ENCODE measurements at regions not wholly inside any gene's neighbourhood (a gene's known extent, or its start where the extent isn't known, plus 50 kb on each side); places are given as distances from the start of the nearest gene placed in this dataset.

GRCh38 chr13:111659842-111660241 lies 339.4 kb downstream of the TEX29 start:
- no peak overlapping the region for H3K9ac ChIP-seq
- H3K4me3 ChIP-seq (ENCODE audit: low read depth, low read length): no peak overlapping the region
- no peaks in the 10 kb centered on the region for H3K9me3 ChIP-seq (ENCODE audit: control insufficient read depth, low read length)
- no peak overlapping the region for H3K4me2 ChIP-seq (ENCODE audit: low read length)
- TF ChIP-seq, protein P1, sequence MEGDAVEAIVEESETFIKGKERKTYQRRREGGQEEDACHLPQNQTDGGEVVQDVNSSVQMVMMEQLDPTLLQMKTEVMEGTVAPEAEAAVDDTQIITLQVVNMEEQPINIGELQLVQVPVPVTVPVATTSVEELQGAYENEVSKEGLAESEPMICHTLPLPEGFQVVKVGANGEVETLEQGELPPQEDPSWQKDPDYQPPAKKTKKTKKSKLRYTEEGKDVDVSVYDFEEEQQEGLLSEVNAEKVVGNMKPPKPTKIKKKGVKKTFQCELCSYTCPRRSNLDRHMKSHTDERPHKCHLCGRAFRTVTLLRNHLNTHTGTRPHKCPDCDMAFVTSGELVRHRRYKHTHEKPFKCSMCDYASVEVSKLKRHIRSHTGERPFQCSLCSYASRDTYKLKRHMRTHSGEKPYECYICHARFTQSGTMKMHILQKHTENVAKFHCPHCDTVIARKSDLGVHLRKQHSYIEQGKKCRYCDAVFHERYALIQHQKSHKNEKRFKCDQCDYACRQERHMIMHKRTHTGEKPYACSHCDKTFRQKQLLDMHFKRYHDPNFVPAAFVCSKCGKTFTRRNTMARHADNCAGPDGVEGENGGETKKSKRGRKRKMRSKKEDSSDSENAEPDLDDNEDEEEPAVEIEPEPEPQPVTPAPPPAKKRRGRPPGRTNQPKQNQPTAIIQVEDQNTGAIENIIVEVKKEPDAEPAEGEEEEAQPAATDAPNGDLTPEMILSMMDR (IDR thresholded peaks at IDR 0.05): no peak
- no peaks in the 10 kb centered on the region for H3K36me3 ChIP-seq (ENCODE audit: control insufficient read depth, insufficient read depth, low read length)
- H3K27me3 ChIP-seq (ENCODE audit: control insufficient read depth, insufficient read depth, low read length): peaks cover 7% of the 10 kb centered on the region
- H3K4me1 ChIP-seq: no peaks in the 10 kb centered on the region
- H2AFZ ChIP-seq: no peak overlapping the region
- no peak overlapping the region for H3K27ac ChIP-seq
- H3K79me2 ChIP-seq: no peaks in the 10 kb centered on the region

DNA sequence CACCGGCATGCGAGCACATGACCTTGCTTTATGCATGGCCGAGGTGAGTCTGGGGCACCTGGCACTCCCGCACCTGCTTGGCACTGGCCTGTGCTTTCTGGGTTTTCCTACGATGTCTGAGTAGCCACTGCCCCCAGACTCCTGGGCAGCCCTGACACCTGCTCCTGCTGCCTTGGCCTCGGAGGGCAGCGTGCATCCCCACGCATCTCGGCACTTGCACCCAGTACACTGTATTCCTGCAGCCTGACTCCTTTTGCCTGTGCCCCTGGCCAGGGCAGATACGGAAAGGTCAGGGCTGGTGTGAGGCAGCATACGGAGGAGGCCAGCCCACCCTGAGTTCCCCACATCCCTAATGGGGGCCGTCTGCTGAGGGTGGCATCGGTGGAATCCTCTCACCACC lies 340.6 kb downstream of the TEX29 start:
- H3K9ac ChIP-seq: no peak overlapping the region
- TF ChIP-seq, protein P1 (IDR thresholded peaks at IDR 0.05): no peak
- no peak overlapping the region for H2AFZ ChIP-seq
- H3K4me1 ChIP-seq: no peaks in the 10 kb centered on the region
- no peaks in the 10 kb centered on the region for H3K9me3 ChIP-seq (ENCODE audit: control insufficient read depth, low read length)
- no peak overlapping the region for H3K27ac ChIP-seq
- no peaks in the 10 kb centered on the region for H3K79me2 ChIP-seq
- H3K27me3 ChIP-seq (ENCODE audit: control insufficient read depth, insufficient read depth, low read length): peaks cover 7% of the 10 kb centered on the region
- H3K4me2 ChIP-seq (ENCODE audit: low read length): no peak overlapping the region
- no peak overlapping the region for H3K4me3 ChIP-seq (ENCODE audit: low read depth, low read length)
- H3K36me3 ChIP-seq (ENCODE audit: control insufficient read depth, insufficient read depth, low read length): no peaks in the 10 kb centered on the region

GRCh38 chr13:111661776-111662175 lies 341.3 kb downstream of the TEX29 start:
- Histone ChIP-seq H3K4me2 (ENCODE audit: low read length) (no peak overlapping the region), H3K9me3 (ENCODE audit: control insufficient read depth, low read length) (no peaks in the 10 kb centered on the region), H3K27ac (no peak overlapping the region), H3K36me3 (ENCODE audit: control insufficient read depth, insufficient read depth, low read length) (no peaks in the 10 kb centered on the region), H3K27me3 (ENCODE audit: control insufficient read depth, insufficient read depth, low read length) (peaks cover 4% of the 10 kb centered on the region), H2AFZ (no peak overlapping the region), H3K9ac (no peak overlapping the region), H3K4me3 (ENCODE audit: low read depth, low read length) (no peak overlapping the region), H3K4me1 (no peaks in the 10 kb centered on the region), H3K79me2 (no peaks in the 10 kb centered on the region)
- TF ChIP-seq, protein P1 (IDR thresholded peaks at IDR 0.05): no peak

DNA sequence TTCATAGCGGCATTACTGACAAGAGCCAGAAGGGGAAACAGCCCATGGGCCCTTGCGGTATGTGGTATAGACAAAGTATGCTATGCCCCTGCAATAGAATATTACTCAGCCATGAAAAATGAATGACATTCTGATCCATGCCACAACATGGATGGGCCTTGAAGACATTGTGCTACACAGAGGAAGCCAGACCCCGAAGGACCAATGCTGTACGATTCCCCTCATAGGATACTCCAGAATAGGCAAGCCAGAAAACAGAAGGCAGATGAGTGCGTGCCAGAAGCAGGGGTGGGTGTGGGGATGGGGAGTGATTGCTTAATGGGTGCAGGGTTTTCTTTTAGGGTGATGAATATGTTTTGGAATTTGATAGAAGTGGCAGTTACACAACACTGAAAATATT lies 342.0 kb downstream of the TEX29 start:
- H3K27ac ChIP-seq: no peak overlapping the region
- H3K79me2 ChIP-seq: no peaks in the 10 kb centered on the region
- no peaks in the 10 kb centered on the region for H3K9me3 ChIP-seq (ENCODE audit: control insufficient read depth, low read length)
- H3K4me2 ChIP-seq (ENCODE audit: low read length): no peak overlapping the region
- no peaks in the 10 kb centered on the region for H3K4me1 ChIP-seq
- no peaks in the 10 kb centered on the region for H3K27me3 ChIP-seq (ENCODE audit: control insufficient read depth, insufficient read depth, low read length)
- no peak overlapping the region for H2AFZ ChIP-seq
- no peak overlapping the region for H3K9ac ChIP-seq
- no peaks in the 10 kb centered on the region for H3K36me3 ChIP-seq (ENCODE audit: control insufficient read depth, insufficient read depth, low read length)
- TF ChIP-seq, protein P1 (IDR thresholded peaks at IDR 0.05): no peak
- H3K4me3 ChIP-seq (ENCODE audit: low read depth, low read length): no peak overlapping the region

- no peaks in the 10 kb centered on the region for H3K9me3 ChIP-seq (ENCODE audit: control insufficient read depth, low read length)
- no peak overlapping the region for H3K4me2 ChIP-seq (ENCODE audit: low read length)
- H2AFZ ChIP-seq: no peak overlapping the region
- TF ChIP-seq, protein P1 (IDR thresholded peaks at IDR 0.05): no peak
- H3K36me3 ChIP-seq (ENCODE audit: control insufficient read depth, insufficient read depth, low read length): no peaks in the 10 kb centered on the region
- H3K4me1 ChIP-seq: no peaks in the 10 kb centered on the region
- no peaks in the 10 kb centered on the region for H3K79me2 ChIP-seq
- H3K4me3 ChIP-seq (ENCODE audit: low read depth, low read length): no peak overlapping the region
- H3K27ac ChIP-seq: no peak overlapping the region
- H3K9ac ChIP-seq: no peak overlapping the region
- no peaks in the 10 kb centered on the region for H3K27me3 ChIP-seq (ENCODE audit: control insufficient read depth, insufficient read depth, low read length)
Observed at GRCh38 chr13:111662895-111663294, 342.5 kb downstream of the TEX29 start.
